ENCODE measurements at regions not wholly inside any gene's neighbourhood (a gene's known extent, or its start where the extent isn't known, plus 50 kb on each side); places are given as distances from the start of the nearest gene placed in this dataset.

- H3K9me3 ChIP-seq (ENCODE audit: control insufficient read depth, low read depth, low read length) = no peaks in the 10 kb centered on the region
- no peak overlapping the region for H3K27ac ChIP-seq (ENCODE audit: low read length)
- H3K9ac ChIP-seq (ENCODE audit: low read length) = no peak overlapping the region
- H3K4me1 ChIP-seq (ENCODE audit: control insufficient read depth, low read depth, low read length) = peaks cover 3% of the 10 kb centered on the region
- H3K36me3 ChIP-seq (ENCODE audit: control insufficient read depth, low read depth, low read length) = no peaks in the 10 kb centered on the region
- no peak overlapping the region for H3K4me3 ChIP-seq (ENCODE audit: low read length)
- H3K27me3 ChIP-seq (ENCODE audit: control insufficient read depth, insufficient read depth, low read length) = peaks cover 10% of the 10 kb centered on the region
These were observed 74.7 kb downstream of the GSC start for GRCh38 chr14:94695231-94695630.

DNA sequence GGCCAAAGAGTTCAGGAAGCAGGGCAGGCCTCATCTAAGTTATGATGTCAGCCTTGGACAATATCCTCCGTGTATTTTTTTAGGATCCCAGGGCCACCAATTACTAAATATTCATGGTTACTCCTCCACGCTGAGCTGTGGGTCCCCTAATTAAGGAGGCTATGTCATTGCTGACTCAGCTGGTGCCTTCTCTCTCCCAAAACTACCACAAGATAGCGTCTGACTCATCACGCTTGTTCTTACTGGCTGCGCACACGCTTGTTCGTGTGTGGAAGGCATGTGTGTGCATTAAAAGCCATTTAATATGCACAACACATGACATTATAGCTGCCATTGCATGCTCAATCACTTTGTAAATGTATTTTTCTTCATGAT is 78.3 kb downstream of the GSC start:
- H3K4me3 ChIP-seq (ENCODE audit: low read length) = no peak overlapping the region
- no peak overlapping the region for H3K27ac ChIP-seq (ENCODE audit: low read length)
- peaks cover 7% of the 10 kb centered on the region for H3K4me1 ChIP-seq (ENCODE audit: control insufficient read depth, low read depth, low read length)
- peaks cover 17% of the 10 kb centered on the region for H3K27me3 ChIP-seq (ENCODE audit: control insufficient read depth, insufficient read depth, low read length)
- no peaks in the 10 kb centered on the region for H3K36me3 ChIP-seq (ENCODE audit: control insufficient read depth, low read depth, low read length)
- H3K9me3 ChIP-seq (ENCODE audit: control insufficient read depth, low read depth, low read length) = no peaks in the 10 kb centered on the region
- no peak overlapping the region for H3K9ac ChIP-seq (ENCODE audit: low read length)

- Histone ChIP-seq H3K36me3 (ENCODE audit: control insufficient read depth, low read depth, low read length) (no peaks in the 10 kb centered on the region), H3K9ac (ENCODE audit: low read length) (no peak overlapping the region), H3K9me3 (ENCODE audit: control insufficient read depth, low read depth, low read length) (no peaks in the 10 kb centered on the region), H3K27me3 (ENCODE audit: control insufficient read depth, insufficient read depth, low read length) (peaks cover 17% of the 10 kb centered on the region), H3K27ac (ENCODE audit: low read length) (no peak overlapping the region), H3K4me3 (ENCODE audit: low read length) (no peak overlapping the region), H3K4me1 (ENCODE audit: control insufficient read depth, low read depth, low read length) (peaks cover 7% of the 10 kb centered on the region)
These were observed 78.8 kb downstream of the GSC start for GRCh38 chr14:94690896-94691659.

GRCh38 chr14:94690486-94690885 is 78.3 kb downstream of the SERPINA3 start:
- Histone ChIP-seq H3K36me3 (ENCODE audit: control insufficient read depth, low read depth, low read length) (no peaks in the 10 kb centered on the region), H3K4me3 (ENCODE audit: low read length) (no peak overlapping the region), H3K9ac (ENCODE audit: low read length) (no peak overlapping the region), H3K4me1 (ENCODE audit: control insufficient read depth, low read depth, low read length) (peaks cover 7% of the 10 kb centered on the region), H3K9me3 (ENCODE audit: control insufficient read depth, low read depth, low read length) (no peaks in the 10 kb centered on the region), H3K27ac (ENCODE audit: low read length) (no peak overlapping the region), H3K27me3 (ENCODE audit: control insufficient read depth, insufficient read depth, low read length) (peaks cover 17% of the 10 kb centered on the region)

- H3K27ac ChIP-seq (ENCODE audit: low read length) = no peak overlapping the region
- no peaks in the 10 kb centered on the region for H3K9me3 ChIP-seq (ENCODE audit: control insufficient read depth, low read depth, low read length)
- no peak overlapping the region for H3K9ac ChIP-seq (ENCODE audit: low read length)
- peak overlapping the region; percentile 19 for H3K4me3 ChIP-seq (ENCODE audit: low read length)
- H3K36me3 ChIP-seq (ENCODE audit: control insufficient read depth, low read depth, low read length) = no peaks in the 10 kb centered on the region
- peaks cover 7% of the 10 kb centered on the region for H3K4me1 ChIP-seq (ENCODE audit: control insufficient read depth, low read depth, low read length)
- peaks cover 17% of the 10 kb centered on the region for H3K27me3 ChIP-seq (ENCODE audit: control insufficient read depth, insufficient read depth, low read length)
These were observed 77.8 kb downstream of the SERPINA3 start for GRCh38 chr14:94689985-94690400.

GRCh38 chr14:94689218-94689984 is 77.2 kb downstream of the SERPINA3 start:
- peaks cover 17% of the 10 kb centered on the region for H3K27me3 ChIP-seq (ENCODE audit: control insufficient read depth, insufficient read depth, low read length)
- H3K4me3 ChIP-seq (ENCODE audit: low read length) = peak overlapping the region; percentile 19
- H3K36me3 ChIP-seq (ENCODE audit: control insufficient read depth, low read depth, low read length) = no peaks in the 10 kb centered on the region
- H3K4me1 ChIP-seq (ENCODE audit: control insufficient read depth, low read depth, low read length) = peaks cover 6% of the 10 kb centered on the region
- no peaks in the 10 kb centered on the region for H3K9me3 ChIP-seq (ENCODE audit: control insufficient read depth, low read depth, low read length)
- H3K27ac ChIP-seq (ENCODE audit: low read length) = no peak overlapping the region
- H3K9ac ChIP-seq (ENCODE audit: low read length) = no peak overlapping the region

DNA sequence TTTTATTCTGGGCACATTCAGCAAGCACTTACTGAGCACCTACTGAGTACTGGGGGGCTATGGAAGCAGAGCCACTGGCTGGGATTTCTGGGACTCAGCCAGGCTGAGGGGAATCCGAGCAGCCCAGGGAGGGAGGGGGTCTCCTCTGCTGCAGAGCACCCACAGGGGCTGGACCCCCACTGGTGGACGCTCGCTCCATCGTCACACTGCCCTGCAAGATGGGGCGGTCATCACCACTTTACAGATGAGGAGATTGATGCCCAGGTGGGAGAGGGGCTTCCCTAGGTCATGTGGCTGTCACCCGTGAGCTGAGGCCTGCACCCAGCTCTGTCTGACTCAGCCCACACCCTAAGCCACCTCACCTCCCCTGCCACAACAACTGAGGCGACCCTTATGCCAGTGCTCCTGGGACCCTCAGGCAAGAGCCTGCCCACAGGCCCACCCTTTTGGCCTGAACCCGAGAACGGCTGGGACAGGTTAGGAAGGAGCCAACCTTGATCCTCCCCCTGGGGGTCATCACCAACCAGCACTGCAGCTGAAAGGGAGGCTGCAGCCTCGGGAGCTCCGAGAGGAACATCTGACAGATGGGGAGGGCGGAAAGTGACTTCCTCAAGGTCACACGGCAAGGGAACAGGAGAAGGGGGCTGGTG is 74.4 kb downstream of the SERPINA3 start:
- H3K4me3 ChIP-seq (ENCODE audit: low read length) = no peak overlapping the region
- H3K4me1 ChIP-seq (ENCODE audit: control insufficient read depth, low read depth, low read length) = peaks cover 4% of the 10 kb centered on the region
- no peaks in the 10 kb centered on the region for H3K36me3 ChIP-seq (ENCODE audit: control insufficient read depth, low read depth, low read length)
- H3K27me3 ChIP-seq (ENCODE audit: control insufficient read depth, insufficient read depth, low read length) = peaks cover 17% of the 10 kb centered on the region
- no peak overlapping the region for H3K27ac ChIP-seq (ENCODE audit: low read length)
- no peak overlapping the region for H3K9ac ChIP-seq (ENCODE audit: low read length)
- H3K9me3 ChIP-seq (ENCODE audit: control insufficient read depth, low read depth, low read length) = no peaks in the 10 kb centered on the region

DNA sequence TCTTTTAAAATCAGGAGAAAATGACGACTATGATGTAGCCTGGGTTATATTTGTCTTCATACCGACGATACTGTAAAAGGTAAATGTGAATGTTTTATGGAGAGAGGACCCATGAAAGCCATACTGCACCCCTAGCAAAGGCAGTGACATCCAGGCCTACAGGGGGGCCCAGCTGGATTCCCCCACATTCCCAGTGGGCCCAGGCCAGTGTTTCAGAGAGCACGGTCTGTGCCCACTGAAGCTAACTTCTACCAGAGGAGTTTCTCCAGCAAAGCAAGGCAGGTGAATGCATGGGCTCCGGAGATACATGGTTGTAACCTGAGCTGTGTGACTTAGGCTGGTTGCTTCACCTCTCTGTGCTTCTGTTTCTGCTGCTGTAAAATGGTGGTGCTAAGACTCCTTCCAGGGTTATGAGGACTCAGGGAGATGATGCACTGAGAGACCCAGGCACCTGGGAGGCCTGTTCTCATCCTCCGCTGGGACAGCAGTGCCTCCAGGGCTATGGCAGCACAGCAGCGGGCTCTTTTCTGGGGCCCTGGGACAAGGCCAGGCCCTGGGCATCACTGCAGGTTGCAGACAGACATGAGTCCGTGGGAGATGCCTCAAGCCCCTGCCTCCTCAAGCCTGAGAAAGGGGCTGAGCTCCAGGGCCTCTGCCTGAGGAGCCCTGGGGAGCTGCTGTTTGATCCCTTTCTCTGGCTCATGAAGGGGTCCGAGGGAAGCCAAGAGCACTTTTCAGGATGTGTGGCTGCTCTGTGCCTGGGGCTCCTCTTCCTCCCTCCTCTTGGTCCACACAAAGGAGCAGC is 73.7 kb downstream of the SERPINA3 start:
- H3K27ac ChIP-seq (ENCODE audit: low read length) = no peak overlapping the region
- H3K27me3 ChIP-seq (ENCODE audit: control insufficient read depth, insufficient read depth, low read length) = peaks cover 13% of the 10 kb centered on the region
- H3K9ac ChIP-seq (ENCODE audit: low read length) = no peak overlapping the region
- H3K36me3 ChIP-seq (ENCODE audit: control insufficient read depth, low read depth, low read length) = no peaks in the 10 kb centered on the region
- no peaks in the 10 kb centered on the region for H3K9me3 ChIP-seq (ENCODE audit: control insufficient read depth, low read depth, low read length)
- H3K4me1 ChIP-seq (ENCODE audit: control insufficient read depth, low read depth, low read length) = peaks cover 4% of the 10 kb centered on the region
- H3K4me3 ChIP-seq (ENCODE audit: low read length) = no peak overlapping the region

DNA sequence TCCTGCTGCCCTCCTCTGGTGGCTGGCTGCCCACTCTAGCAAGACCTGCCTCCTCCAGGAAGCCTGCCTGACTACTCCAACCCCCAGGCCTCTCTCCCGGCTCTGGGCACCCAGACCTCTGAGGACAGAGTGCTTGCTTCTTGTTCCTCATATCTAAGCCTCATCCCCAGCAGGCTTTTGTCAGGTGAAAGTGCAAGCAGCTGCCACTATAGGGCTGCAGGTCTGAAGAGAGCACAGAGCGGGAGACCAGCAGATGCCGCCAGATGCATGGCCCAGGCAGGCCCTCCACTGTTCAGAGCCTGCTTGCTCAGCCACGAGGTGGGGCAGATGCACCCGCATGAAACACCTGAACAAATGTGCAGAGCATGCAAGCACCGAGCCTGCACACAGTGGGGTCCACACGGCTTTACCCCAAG is 73.0 kb downstream of the SERPINA3 start:
- H3K9me3 ChIP-seq (ENCODE audit: control insufficient read depth, low read depth, low read length) = no peaks in the 10 kb centered on the region
- peaks cover 6% of the 10 kb centered on the region for H3K27me3 ChIP-seq (ENCODE audit: control insufficient read depth, insufficient read depth, low read length)
- no peak overlapping the region for H3K4me3 ChIP-seq (ENCODE audit: low read length)
- no peak overlapping the region for H3K9ac ChIP-seq (ENCODE audit: low read length)
- no peaks in the 10 kb centered on the region for H3K36me3 ChIP-seq (ENCODE audit: control insufficient read depth, low read depth, low read length)
- no peak overlapping the region for H3K27ac ChIP-seq (ENCODE audit: low read length)
- H3K4me1 ChIP-seq (ENCODE audit: control insufficient read depth, low read depth, low read length) = peaks cover 4% of the 10 kb centered on the region

- no peak overlapping the region for H3K4me3 ChIP-seq (ENCODE audit: low read length)
- H3K4me1 ChIP-seq (ENCODE audit: control insufficient read depth, low read depth, low read length) = no peaks in the 10 kb centered on the region
- H3K36me3 ChIP-seq (ENCODE audit: control insufficient read depth, low read depth, low read length) = no peaks in the 10 kb centered on the region
- no peaks in the 10 kb centered on the region for H3K9me3 ChIP-seq (ENCODE audit: control insufficient read depth, low read depth, low read length)
- H3K27me3 ChIP-seq (ENCODE audit: control insufficient read depth, insufficient read depth, low read length) = no peaks in the 10 kb centered on the region
- H3K9ac ChIP-seq (ENCODE audit: low read length) = no peak overlapping the region
- H3K27ac ChIP-seq (ENCODE audit: low read length) = no peak overlapping the region
These were observed 70.5 kb downstream of the SERPINA3 start for GRCh38 chr14:94682736-94683135.

DNA sequence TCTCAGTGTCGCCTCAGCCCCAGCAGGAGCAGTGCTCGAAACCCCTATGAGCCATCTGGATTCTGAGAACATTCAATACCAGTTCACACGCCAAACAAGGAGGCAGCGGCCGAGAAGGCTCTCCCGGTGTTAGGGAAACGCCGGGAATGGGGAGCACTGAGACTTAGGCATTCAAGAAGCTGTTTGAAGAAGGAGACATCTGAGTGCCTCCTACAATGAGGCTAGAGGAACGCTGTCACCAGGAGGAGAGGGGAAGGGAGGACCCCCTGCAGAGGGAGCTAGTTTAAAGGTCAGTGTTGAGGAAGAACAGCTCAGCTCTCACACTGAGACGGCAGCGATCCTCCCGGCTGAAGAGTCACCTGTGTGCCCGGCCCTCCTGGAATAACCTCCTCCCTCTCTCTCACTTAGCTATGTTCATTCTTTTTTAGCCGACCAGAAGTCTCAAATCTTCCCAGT is 69.9 kb downstream of the SERPINA3 start:
- no peak overlapping the region for H3K4me3 ChIP-seq (ENCODE audit: low read length)
- H3K36me3 ChIP-seq (ENCODE audit: control insufficient read depth, low read depth, low read length) = no peaks in the 10 kb centered on the region
- H3K9me3 ChIP-seq (ENCODE audit: control insufficient read depth, low read depth, low read length) = no peaks in the 10 kb centered on the region
- H3K27ac ChIP-seq (ENCODE audit: low read length) = no peak overlapping the region
- no peaks in the 10 kb centered on the region for H3K4me1 ChIP-seq (ENCODE audit: control insufficient read depth, low read depth, low read length)
- H3K27me3 ChIP-seq (ENCODE audit: control insufficient read depth, insufficient read depth, low read length) = no peaks in the 10 kb centered on the region
- H3K9ac ChIP-seq (ENCODE audit: low read length) = no peak overlapping the region
